Liver (tissue), 3 donors: ENCODE measurements at regions not wholly inside any gene's neighbourhood (a gene's known extent, or its start where the extent isn't known, plus 50 kb on each side); places are given as distances from the start of the nearest gene placed in this dataset.

Experiments
- CTCF ChIP-seq: fragments of 150-350 bp; IDR thresholded peaks from 2 replicates; pipeline ENCODE4 v1.5.1; 2017; ENCODE audit warnings: improper control_type of control experiment, low read depth, low read length; ENCODE audit not compliant: missing input control
- FOXA1 ChIP-seq: IDR thresholded peaks from 2 replicates; pipeline ENCODE4 v1.6.1; 2016; ENCODE audit warnings: antibody characterized with exemption
- REST ChIP-seq: IDR thresholded peaks from 2 replicates; pipeline ENCODE4 v1.6.1; 2016; ENCODE audit warnings: antibody characterized with exemption, mild to moderate bottlenecking
- TAF1 ChIP-seq: conservative IDR thresholded peaks from 2 replicates; pipeline ENCODE4 v1.6.1; 2016; ENCODE audit warnings: antibody characterized with exemption, mild to moderate bottlenecking
- YY1 ChIP-seq: IDR thresholded peaks from 2 replicates; pipeline ENCODE4 v1.6.1; 2016; ENCODE audit warnings: antibody characterized with exemption, mild to moderate bottlenecking
- donor health status: healthy.
- donor health status: healthy.

- TF ChIP-seq TAF1 (no peak), CTCF (no peak), REST (no peak), FOXA1 (no peak), YY1 (no peak)
Measured at GRCh38 chr9:80004714-80005113, 432.9 kb downstream of the TLE4 start.
